GM12891 (cell line): ENCODE measurements at regions not wholly inside any gene's neighbourhood (a gene's known extent, or its start where the extent isn't known, plus 50 kb on each side); places are given as distances from the start of the nearest gene placed in this dataset.

Experiments
- POLR2A ChIP-seq: IDR thresholded peaks from 2 replicates; pipeline ENCODE4 v1.6.1; 2011; ENCODE audit warnings: low read depth, low read length, control low read depth
- POLR2AphosphoS5 ChIP-seq: IDR thresholded peaks from 2 replicates; pipeline ENCODE4 v1.6.1; 2011; ENCODE audit warnings: low read depth, low read length, control low read depth
- TAF1 ChIP-seq: IDR thresholded peaks from 2 replicates; pipeline ENCODE4 v1.6.1; 2011; ENCODE audit warnings: low read depth, low read length, control low read depth

- TF ChIP-seq POLR2A: no peak
- no peak for TF ChIP-seq POLR2AphosphoS5
- no peak for TF ChIP-seq TAF1
These were observed 260.0 kb upstream of the KAZN start for GRCh38 chr1:14338509-14338908.
